ENCODE measurements at regions not wholly inside any gene's neighbourhood (a gene's known extent, or its start where the extent isn't known, plus 50 kb on each side); places are given as distances from the start of the nearest gene placed in this dataset.
"Not testable (repeated sequence)": the region's sequence is repeated elsewhere in the genome, so short reads cannot be mapped to it uniquely, and the experiment has no call there.

- Mint-ChIP-seq H3K4me1 (ENCODE audit: low read depth) (no peaks in the 10 kb centered on the region), H3K36me3 (ENCODE audit: low read depth) (no peaks in the 10 kb centered on the region), H3K27ac (no peak overlapping the region), H3K9me3 (no peaks in the 10 kb centered on the region), H3K27me3 (ENCODE audit: low read depth) (peaks cover 3% of the 10 kb centered on the region), H3K4me3 (no peak overlapping the region)
- intact Hi-C loops (cut with micrococcal nuclease), result no loop called here
- CTCF ChIA-PET, result no interaction called here
- no peak for DNase-seq
Measured at GRCh38 chr18:71075147-71075546, 786.3 kb downstream of the SOCS6 start.

- Mint-ChIP-seq H3K27ac (no peak overlapping the region), H3K9me3 (no peaks in the 10 kb centered on the region), H3K27me3 (ENCODE audit: low read depth) (no peaks in the 10 kb centered on the region), H3K36me3 (ENCODE audit: low read depth) (no peaks in the 10 kb centered on the region), H3K4me1 (ENCODE audit: low read depth) (no peaks in the 10 kb centered on the region), H3K4me3 (no peak overlapping the region)
- intact Hi-C loops (cut with micrococcal nuclease), result no loop called here
- DNase-seq, result no peak
- CTCF ChIA-PET, result no interaction called here
Measured at GRCh38 chr18:71068338-71068737, 779.5 kb downstream of the SOCS6 start.

DNA sequence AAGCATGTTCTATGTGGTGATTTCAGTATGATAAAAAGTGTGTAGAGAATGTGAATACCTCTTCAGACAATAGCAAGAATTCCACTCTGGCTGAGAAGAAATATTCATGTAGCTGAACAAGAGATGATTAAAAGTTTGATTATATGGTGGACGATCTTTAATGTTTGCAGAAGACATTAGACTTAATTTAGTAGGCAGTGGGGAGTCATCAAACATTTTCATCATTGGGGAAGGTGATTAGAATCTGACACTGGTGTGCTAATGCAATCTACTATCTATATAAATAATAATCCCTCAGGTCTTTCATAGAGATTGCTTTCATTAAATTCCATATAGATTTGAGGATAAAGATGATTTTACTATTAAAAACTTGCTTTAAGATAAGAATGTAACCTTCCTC lies 761.0 kb downstream of the SOCS6 start:
- H3K4me1 Mint-ChIP-seq (ENCODE audit: low read depth), result no peaks in the 10 kb centered on the region
- no peak overlapping the region for H3K27ac Mint-ChIP-seq
- intact Hi-C loops (cut with micrococcal nuclease), result no loop called here
- CTCF ChIA-PET, result no interaction called here
- H3K36me3 Mint-ChIP-seq (ENCODE audit: low read depth), result no peaks in the 10 kb centered on the region
- no peaks in the 10 kb centered on the region for H3K27me3 Mint-ChIP-seq (ENCODE audit: low read depth)
- no peak for DNase-seq
- no peak overlapping the region for H3K4me3 Mint-ChIP-seq
- no peaks in the 10 kb centered on the region for H3K9me3 Mint-ChIP-seq

GRCh38 chr18:71047882-71048281 lies 759.0 kb downstream of the SOCS6 start:
- H3K27ac Mint-ChIP-seq, result no peak overlapping the region

DNA sequence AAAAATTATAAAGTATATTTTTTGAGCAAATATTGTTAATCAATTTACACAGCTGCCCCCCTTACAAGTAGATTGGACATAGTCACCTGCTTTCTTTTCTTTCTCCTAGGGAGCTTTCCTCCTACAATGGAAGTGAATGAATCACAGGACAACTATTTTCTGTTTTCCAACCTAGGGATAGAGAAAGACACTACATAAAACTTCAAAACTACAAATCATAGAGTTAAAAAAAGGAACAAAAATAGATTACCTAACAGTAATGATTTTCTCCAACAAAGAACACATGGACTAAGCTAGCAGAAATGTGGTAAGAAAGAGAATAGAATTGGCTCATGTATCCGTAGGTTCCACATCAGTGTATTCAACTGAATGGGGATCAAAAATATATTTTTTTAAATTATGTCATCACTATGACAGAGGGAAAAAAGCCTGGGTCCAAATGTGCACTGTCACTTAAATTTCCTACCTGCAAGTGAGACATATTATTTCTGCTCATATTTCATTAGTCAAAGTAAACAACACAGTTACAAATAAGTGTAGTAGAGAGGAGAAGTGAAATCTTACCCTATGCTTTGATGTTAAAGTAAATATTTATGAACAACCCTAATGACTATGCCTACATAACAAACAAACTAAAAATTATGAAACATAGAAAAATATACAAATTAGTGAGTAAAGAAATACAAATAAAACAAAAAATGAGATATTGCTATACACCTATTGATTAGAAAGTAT lies 756.7 kb downstream of the SOCS6 start:
- no peak for DNase-seq
- Mint-ChIP-seq H3K27me3 (ENCODE audit: low read depth) (no peaks in the 10 kb centered on the region), H3K4me1 (ENCODE audit: low read depth) (no peaks in the 10 kb centered on the region), H3K9me3 (no peaks in the 10 kb centered on the region), H3K27ac (no peak overlapping the region), H3K4me3 (no peak overlapping the region), H3K36me3 (ENCODE audit: low read depth) (no peaks in the 10 kb centered on the region)
- intact Hi-C loops (cut with micrococcal nuclease), result no loop called here
- CTCF ChIA-PET, result no interaction called here

More at GRCh38 chr18:71047882-71048281, 759.0 kb downstream of the SOCS6 start:
- CTCF ChIA-PET, result no interaction called here
- Mint-ChIP-seq H3K36me3 (ENCODE audit: low read depth) (no peaks in the 10 kb centered on the region), H3K9me3 (no peaks in the 10 kb centered on the region), H3K4me1 (ENCODE audit: low read depth) (no peaks in the 10 kb centered on the region), H3K4me3 (no peak overlapping the region), H3K27me3 (ENCODE audit: low read depth) (no peaks in the 10 kb centered on the region)
- no peak for DNase-seq
- intact Hi-C loops (cut with micrococcal nuclease), result no loop called here

DNA sequence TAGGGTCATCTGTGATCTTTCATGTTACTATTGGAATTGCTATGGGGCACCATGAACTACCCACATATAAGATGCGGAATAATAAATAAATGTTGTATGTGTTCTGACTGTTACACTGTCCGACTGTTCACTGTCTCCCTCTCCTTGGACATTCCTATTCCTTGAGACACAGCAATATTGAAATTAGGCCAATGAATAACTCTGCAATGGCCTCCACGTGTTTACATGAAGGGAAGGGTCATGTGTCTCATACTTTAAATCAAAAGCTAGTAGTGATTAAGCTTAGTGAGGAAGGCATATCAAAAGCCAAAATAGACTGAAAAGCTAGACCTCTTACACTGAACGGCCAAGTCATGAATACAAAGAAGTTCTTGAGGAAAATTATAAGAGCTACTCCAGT lies 751.3 kb downstream of the SOCS6 start:
- intact Hi-C loops (cut with micrococcal nuclease), result no loop called here
- H3K27ac Mint-ChIP-seq, result no peak overlapping the region
- CTCF ChIA-PET, result no interaction called here
- no peaks in the 10 kb centered on the region for H3K27me3 Mint-ChIP-seq (ENCODE audit: low read depth)
- no peaks in the 10 kb centered on the region for H3K36me3 Mint-ChIP-seq (ENCODE audit: low read depth)
- peaks cover 5% of the 10 kb centered on the region for H3K4me1 Mint-ChIP-seq (ENCODE audit: low read depth)
- H3K4me3 Mint-ChIP-seq, result no peak overlapping the region
- no peaks in the 10 kb centered on the region for H3K9me3 Mint-ChIP-seq
- no peak for DNase-seq

DNA sequence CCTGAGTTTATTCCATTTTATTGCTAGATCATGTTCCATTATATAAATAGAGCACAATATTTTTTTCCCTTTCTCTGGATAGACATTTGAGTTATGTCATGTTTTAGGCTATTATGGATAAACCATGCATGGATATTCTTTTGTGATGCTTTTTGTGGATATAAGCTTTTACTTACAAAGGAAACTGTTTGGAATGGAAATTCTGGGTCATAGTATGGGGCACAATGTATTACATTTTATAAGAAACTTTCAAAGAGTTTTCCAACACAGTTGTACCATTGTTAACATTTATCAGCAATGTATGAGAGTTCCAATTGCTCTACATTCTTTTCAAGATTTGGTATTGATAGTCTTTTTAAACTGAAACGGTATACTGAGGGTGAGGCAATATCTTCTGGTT lies 749.4 kb downstream of the SOCS6 start:
- intact Hi-C loops (cut with micrococcal nuclease), result no loop called here
- no peaks in the 10 kb centered on the region for H3K27me3 Mint-ChIP-seq (ENCODE audit: low read depth)
- H3K27ac Mint-ChIP-seq, result no peak overlapping the region
- H3K36me3 Mint-ChIP-seq (ENCODE audit: low read depth), result no peaks in the 10 kb centered on the region
- no peaks in the 10 kb centered on the region for H3K9me3 Mint-ChIP-seq
- CTCF ChIA-PET, result no interaction called here
- peaks cover 5% of the 10 kb centered on the region for H3K4me1 Mint-ChIP-seq (ENCODE audit: low read depth)
- no peak overlapping the region for H3K4me3 Mint-ChIP-seq
- no peak for DNase-seq

GRCh38 chr18:71036783-71037182 lies 747.9 kb downstream of the SOCS6 start:
- CTCF ChIA-PET, result no interaction called here
- H3K4me1 Mint-ChIP-seq (ENCODE audit: low read depth), result peaks cover 5% of the 10 kb centered on the region
- H3K36me3 Mint-ChIP-seq (ENCODE audit: low read depth), result no peaks in the 10 kb centered on the region
- intact Hi-C loops (cut with micrococcal nuclease), result no loop called here
- no peaks in the 10 kb centered on the region for H3K9me3 Mint-ChIP-seq
- no peaks in the 10 kb centered on the region for H3K27me3 Mint-ChIP-seq (ENCODE audit: low read depth)
- no peak overlapping the region for H3K4me3 Mint-ChIP-seq
- H3K27ac Mint-ChIP-seq, result no peak overlapping the region
- DNase-seq, result no peak

- H3K4me3 Mint-ChIP-seq; intact Hi-C loops (cut with micrococcal nuclease); H3K4me1 Mint-ChIP-seq (ENCODE audit: low read depth); DNase-seq; H3K27ac Mint-ChIP-seq; H3K36me3 Mint-ChIP-seq (ENCODE audit: low read depth); CTCF ChIA-PET; H3K27me3 Mint-ChIP-seq (ENCODE audit: low read depth); H3K9me3 Mint-ChIP-seq: not testable (repeated sequence)
Measured at GRCh38 chr18:71031296-71032191, 742.7 kb downstream of the SOCS6 start.

DNA sequence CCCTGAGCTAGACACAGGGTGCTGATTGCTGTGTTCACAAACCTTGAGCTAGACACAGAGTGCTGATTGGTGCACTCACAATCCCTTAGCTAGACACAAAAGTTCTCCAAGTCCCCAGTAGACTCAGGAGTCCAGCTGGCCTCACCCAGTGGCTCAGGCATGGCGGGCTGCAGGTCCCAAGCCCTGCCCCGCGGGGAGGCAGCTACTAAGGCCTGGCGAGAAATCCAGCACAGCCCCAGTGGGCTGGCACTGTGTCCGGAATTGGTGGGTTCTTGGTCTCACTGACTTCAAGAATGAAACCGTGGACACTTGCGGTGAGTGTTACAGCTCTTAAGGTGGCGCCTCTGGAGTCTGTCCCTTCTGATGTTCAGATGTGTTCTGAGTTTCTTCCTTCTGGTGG lies 741.2 kb downstream of the SOCS6 start:
- H3K4me3 Mint-ChIP-seq; intact Hi-C loops (cut with micrococcal nuclease); H3K36me3 Mint-ChIP-seq (ENCODE audit: low read depth); H3K4me1 Mint-ChIP-seq (ENCODE audit: low read depth); DNase-seq; H3K27me3 Mint-ChIP-seq (ENCODE audit: low read depth); H3K9me3 Mint-ChIP-seq; H3K27ac Mint-ChIP-seq; CTCF ChIA-PET: not testable (repeated sequence)

DNA sequence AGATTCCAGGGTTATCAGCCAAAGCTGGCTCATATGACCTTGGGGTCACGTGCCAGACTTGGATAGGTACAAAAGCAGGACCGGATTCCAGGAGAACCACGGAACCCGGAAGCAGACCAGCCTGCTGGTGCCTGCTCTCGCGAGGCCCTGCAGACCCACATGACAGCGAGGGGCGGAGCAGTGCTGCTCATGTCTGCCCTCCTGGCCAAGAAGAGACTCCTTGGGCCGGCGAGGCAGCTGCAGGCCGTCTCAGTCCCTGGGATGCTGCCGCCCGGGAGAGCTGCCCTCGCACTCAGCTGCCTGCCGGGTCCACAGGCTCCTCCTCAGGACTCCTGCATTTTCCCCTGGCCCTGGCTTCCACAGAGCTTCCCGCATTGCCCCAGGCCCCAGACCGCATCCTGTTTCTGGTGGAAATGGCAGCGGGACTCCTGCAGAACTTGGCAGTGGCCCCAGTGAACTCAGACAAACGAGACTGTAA lies 739.5 kb downstream of the SOCS6 start:
- no peak overlapping the region for H3K4me3 Mint-ChIP-seq
- intact Hi-C loops (cut with micrococcal nuclease), result no loop called here
- peaks cover 5% of the 10 kb centered on the region for H3K9me3 Mint-ChIP-seq
- DNase-seq, result no peak
- CTCF ChIA-PET, result no interaction called here
- no peaks in the 10 kb centered on the region for H3K4me1 Mint-ChIP-seq (ENCODE audit: low read depth)
- H3K27ac Mint-ChIP-seq, result no peak overlapping the region
- H3K27me3 Mint-ChIP-seq (ENCODE audit: low read depth), result no peaks in the 10 kb centered on the region
- no peaks in the 10 kb centered on the region for H3K36me3 Mint-ChIP-seq (ENCODE audit: low read depth)

- Mint-ChIP-seq H3K4me3 (no peak overlapping the region), H3K27ac (no peak overlapping the region), H3K4me1 (ENCODE audit: low read depth) (no peaks in the 10 kb centered on the region), H3K27me3 (ENCODE audit: low read depth) (no peaks in the 10 kb centered on the region), H3K9me3 (peaks cover 5% of the 10 kb centered on the region), H3K36me3 (ENCODE audit: low read depth) (no peaks in the 10 kb centered on the region)
- CTCF ChIA-PET, result no interaction called here
- intact Hi-C loops (cut with micrococcal nuclease), result no loop called here
- no peak for DNase-seq
Measured at GRCh38 chr18:71027531-71027930, 738.7 kb downstream of the SOCS6 start.

Data from activated naive CD4-positive, alpha-beta T cell treated with anti-CD3 and anti-CD28 coated beads for 36 hours (primary cell).